ENCODE measurements at regions not wholly inside any gene's neighbourhood (a gene's known extent, or its start where the extent isn't known, plus 50 kb on each side); places are given as distances from the start of the nearest gene placed in this dataset.

GRCh38 chr22:27662359-27663301 lies 138.9 kb downstream of the MN1 start:
- TF ChIP-seq, protein P1, sequence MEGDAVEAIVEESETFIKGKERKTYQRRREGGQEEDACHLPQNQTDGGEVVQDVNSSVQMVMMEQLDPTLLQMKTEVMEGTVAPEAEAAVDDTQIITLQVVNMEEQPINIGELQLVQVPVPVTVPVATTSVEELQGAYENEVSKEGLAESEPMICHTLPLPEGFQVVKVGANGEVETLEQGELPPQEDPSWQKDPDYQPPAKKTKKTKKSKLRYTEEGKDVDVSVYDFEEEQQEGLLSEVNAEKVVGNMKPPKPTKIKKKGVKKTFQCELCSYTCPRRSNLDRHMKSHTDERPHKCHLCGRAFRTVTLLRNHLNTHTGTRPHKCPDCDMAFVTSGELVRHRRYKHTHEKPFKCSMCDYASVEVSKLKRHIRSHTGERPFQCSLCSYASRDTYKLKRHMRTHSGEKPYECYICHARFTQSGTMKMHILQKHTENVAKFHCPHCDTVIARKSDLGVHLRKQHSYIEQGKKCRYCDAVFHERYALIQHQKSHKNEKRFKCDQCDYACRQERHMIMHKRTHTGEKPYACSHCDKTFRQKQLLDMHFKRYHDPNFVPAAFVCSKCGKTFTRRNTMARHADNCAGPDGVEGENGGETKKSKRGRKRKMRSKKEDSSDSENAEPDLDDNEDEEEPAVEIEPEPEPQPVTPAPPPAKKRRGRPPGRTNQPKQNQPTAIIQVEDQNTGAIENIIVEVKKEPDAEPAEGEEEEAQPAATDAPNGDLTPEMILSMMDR (IDR thresholded peaks at IDR 0.05; ENCODE audit: insufficient read depth, low read depth, low read length): no peak
- TF ChIP-seq EZH2 (IDR thresholded peaks at IDR 0.05; ENCODE audit: insufficient read depth, low read length): no peak

Data from astrocyte (in vitro differentiated cells and primary cell).